ENCODE measurements at regions not wholly inside any gene's neighbourhood (a gene's known extent, or its start where the extent isn't known, plus 50 kb on each side); places are given as distances from the start of the nearest gene placed in this dataset.
"Not testable (repeated sequence)": the region's sequence is repeated elsewhere in the genome, so short reads cannot be mapped to it uniquely, and the experiment has no call there.

- TF ChIP-seq, protein P1, sequence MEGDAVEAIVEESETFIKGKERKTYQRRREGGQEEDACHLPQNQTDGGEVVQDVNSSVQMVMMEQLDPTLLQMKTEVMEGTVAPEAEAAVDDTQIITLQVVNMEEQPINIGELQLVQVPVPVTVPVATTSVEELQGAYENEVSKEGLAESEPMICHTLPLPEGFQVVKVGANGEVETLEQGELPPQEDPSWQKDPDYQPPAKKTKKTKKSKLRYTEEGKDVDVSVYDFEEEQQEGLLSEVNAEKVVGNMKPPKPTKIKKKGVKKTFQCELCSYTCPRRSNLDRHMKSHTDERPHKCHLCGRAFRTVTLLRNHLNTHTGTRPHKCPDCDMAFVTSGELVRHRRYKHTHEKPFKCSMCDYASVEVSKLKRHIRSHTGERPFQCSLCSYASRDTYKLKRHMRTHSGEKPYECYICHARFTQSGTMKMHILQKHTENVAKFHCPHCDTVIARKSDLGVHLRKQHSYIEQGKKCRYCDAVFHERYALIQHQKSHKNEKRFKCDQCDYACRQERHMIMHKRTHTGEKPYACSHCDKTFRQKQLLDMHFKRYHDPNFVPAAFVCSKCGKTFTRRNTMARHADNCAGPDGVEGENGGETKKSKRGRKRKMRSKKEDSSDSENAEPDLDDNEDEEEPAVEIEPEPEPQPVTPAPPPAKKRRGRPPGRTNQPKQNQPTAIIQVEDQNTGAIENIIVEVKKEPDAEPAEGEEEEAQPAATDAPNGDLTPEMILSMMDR (conservative IDR thresholded peaks at IDR 0.05): not testable (repeated sequence)
- not testable (repeated sequence) for TF ChIP-seq ZFX (IDR thresholded peaks at IDR 0.05)
These were observed 128.0 kb upstream of the PABPC3 start for GRCh38 chr13:24967970-24968369.
